ENCODE measurements at regions not wholly inside any gene's neighbourhood (a gene's known extent, or its start where the extent isn't known, plus 50 kb on each side); places are given as distances from the start of the nearest gene placed in this dataset.

DNA sequence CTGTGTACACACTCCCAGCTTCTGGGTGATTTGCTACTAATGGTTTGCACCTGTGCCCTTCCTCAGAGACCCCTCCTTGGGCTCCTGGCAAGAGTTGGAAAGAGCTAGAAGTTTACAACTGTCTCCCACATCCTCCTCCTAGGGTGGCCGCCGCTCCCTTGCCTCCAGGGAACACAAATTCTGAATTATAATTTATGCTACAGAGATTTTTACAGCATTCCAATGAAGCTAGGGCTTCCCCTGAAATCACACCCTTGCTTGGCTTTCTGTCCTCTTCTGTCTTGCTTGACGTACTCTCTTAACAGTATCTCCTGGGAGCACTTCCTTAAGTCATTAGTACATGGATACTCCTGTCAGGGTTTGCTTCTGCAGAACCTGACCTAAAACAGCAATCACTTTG, 180.2 kb downstream of the KCNA5 start:
- H3K27me3 Mint-ChIP-seq (ENCODE audit: unreplicated experiment) = peaks cover 2% of the 10 kb centered on the region
- no peak overlapping the region for H3K27ac Mint-ChIP-seq (ENCODE audit: unreplicated experiment)
- H3K36me3 Mint-ChIP-seq (ENCODE audit: unreplicated experiment) = peaks cover 6% of the 10 kb centered on the region
- peaks cover 13% of the 10 kb centered on the region for H3K4me1 Mint-ChIP-seq (ENCODE audit: low read depth, unreplicated experiment)
- no peak for DNase-seq
- H3K9me3 Mint-ChIP-seq (ENCODE audit: unreplicated experiment) = peaks cover 9% of the 10 kb centered on the region
- TF ChIP-seq, protein P1, sequence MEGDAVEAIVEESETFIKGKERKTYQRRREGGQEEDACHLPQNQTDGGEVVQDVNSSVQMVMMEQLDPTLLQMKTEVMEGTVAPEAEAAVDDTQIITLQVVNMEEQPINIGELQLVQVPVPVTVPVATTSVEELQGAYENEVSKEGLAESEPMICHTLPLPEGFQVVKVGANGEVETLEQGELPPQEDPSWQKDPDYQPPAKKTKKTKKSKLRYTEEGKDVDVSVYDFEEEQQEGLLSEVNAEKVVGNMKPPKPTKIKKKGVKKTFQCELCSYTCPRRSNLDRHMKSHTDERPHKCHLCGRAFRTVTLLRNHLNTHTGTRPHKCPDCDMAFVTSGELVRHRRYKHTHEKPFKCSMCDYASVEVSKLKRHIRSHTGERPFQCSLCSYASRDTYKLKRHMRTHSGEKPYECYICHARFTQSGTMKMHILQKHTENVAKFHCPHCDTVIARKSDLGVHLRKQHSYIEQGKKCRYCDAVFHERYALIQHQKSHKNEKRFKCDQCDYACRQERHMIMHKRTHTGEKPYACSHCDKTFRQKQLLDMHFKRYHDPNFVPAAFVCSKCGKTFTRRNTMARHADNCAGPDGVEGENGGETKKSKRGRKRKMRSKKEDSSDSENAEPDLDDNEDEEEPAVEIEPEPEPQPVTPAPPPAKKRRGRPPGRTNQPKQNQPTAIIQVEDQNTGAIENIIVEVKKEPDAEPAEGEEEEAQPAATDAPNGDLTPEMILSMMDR (IDR thresholded peaks at IDR 0.05; ENCODE audit: partially characterized antibody, unreplicated experiment) = no peak
- H3K4me3 Mint-ChIP-seq (ENCODE audit: unreplicated experiment) = no peak overlapping the region

DNA sequence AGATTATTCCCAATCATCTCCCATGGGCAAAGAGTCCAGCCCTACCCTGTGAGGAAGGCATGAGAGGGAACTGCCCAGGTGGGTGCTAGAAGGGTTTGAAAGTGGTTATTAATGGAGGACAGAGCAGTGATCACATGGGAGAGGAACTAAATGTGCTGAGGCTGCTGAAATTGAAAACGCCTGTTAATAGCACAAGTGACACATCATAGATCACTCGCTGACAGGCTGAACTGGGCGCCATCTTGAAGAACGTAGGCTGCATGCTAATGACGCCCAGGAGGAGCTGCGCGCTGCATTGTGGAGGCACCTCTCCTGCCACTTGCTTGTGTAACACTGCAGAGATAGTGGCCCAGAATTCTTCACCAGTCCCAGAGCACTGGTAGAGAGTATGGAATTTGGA, 182.9 kb downstream of the KCNA5 start:
- TF ChIP-seq, protein P1 (IDR thresholded peaks at IDR 0.05; ENCODE audit: partially characterized antibody, unreplicated experiment) = no peak
- peaks cover 7% of the 10 kb centered on the region for H3K4me1 Mint-ChIP-seq (ENCODE audit: low read depth, unreplicated experiment)
- peaks cover 9% of the 10 kb centered on the region for H3K9me3 Mint-ChIP-seq (ENCODE audit: unreplicated experiment)
- H3K27ac Mint-ChIP-seq (ENCODE audit: unreplicated experiment) = no peak overlapping the region
- DNase-seq = no peak
- peaks cover 8% of the 10 kb centered on the region for H3K36me3 Mint-ChIP-seq (ENCODE audit: unreplicated experiment)
- H3K4me3 Mint-ChIP-seq (ENCODE audit: unreplicated experiment) = no peak overlapping the region
- H3K27me3 Mint-ChIP-seq (ENCODE audit: unreplicated experiment) = peaks cover 2% of the 10 kb centered on the region

DNA sequence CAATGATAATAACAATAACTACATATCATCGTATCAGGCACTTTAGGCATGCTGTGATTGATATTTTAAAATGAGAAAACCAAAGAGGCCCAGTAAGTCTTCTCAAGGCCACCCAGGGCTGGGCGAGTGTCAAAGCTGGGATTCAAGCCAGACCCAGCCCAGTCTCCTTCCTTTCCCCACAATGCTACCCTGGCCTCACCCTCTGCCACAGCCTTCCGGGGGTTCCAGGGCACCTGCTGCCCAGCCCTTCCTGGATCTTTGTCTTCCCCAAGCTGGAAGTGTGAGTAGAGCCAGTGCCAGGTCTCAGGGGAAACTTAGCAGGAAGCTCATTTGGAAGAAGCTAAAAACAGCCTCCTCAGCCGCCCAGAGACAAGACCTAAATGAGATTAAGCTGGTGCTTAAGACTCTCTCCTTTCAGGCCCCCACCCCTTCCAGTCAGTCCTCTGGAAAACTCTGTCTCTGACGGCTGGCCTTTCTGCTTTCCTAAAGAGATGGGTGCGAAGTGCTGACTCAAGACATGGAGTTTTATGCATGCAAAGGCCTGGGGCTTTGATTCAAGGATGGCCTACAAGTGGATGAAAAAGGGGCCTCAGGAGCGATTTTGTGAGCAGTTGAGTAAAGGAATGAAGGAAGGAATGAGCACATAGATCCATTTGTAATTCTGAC, 184.2 kb downstream of the KCNA5 start:
- DNase-seq = no peak
- Mint-ChIP-seq H3K27me3 (ENCODE audit: unreplicated experiment) (peaks cover 6% of the 10 kb centered on the region), H3K4me3 (ENCODE audit: unreplicated experiment) (no peak overlapping the region), H3K27ac (ENCODE audit: unreplicated experiment) (no peak overlapping the region), H3K9me3 (ENCODE audit: unreplicated experiment) (peaks cover 6% of the 10 kb centered on the region), H3K36me3 (ENCODE audit: unreplicated experiment) (peaks cover 8% of the 10 kb centered on the region), H3K4me1 (ENCODE audit: low read depth, unreplicated experiment) (no peaks in the 10 kb centered on the region)
- TF ChIP-seq, protein P1 (IDR thresholded peaks at IDR 0.05; ENCODE audit: partially characterized antibody, unreplicated experiment) = no peak

DNA sequence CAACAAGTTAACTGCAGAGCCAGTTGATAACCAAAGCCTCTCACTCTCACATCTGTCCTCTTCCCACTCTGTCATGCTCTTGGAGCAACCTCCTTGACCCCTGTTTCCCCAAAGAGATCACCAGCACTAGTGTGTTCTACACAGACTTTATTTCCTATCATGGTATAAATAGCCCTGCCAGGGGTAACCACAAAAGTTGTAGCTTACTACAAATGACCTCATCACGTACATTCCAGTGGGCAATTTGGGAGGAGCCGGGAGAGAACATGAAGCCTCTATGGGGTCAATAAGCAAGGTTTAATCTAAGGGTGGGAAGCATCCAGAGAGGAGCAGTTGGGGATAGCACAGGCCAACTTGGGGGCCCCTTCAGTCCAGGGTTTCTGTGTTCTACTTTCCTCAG, 186.5 kb downstream of the KCNA5 start:
- Mint-ChIP-seq H3K4me3 (ENCODE audit: unreplicated experiment) (no peak overlapping the region), H3K36me3 (ENCODE audit: unreplicated experiment) (peaks cover 8% of the 10 kb centered on the region), H3K27me3 (ENCODE audit: unreplicated experiment) (peaks cover 6% of the 10 kb centered on the region), H3K4me1 (ENCODE audit: low read depth, unreplicated experiment) (no peaks in the 10 kb centered on the region), H3K27ac (ENCODE audit: unreplicated experiment) (no peak overlapping the region), H3K9me3 (ENCODE audit: unreplicated experiment) (peaks cover 6% of the 10 kb centered on the region)
- TF ChIP-seq, protein P1 (IDR thresholded peaks at IDR 0.05; ENCODE audit: partially characterized antibody, unreplicated experiment) = no peak
- no peak for DNase-seq

DNA sequence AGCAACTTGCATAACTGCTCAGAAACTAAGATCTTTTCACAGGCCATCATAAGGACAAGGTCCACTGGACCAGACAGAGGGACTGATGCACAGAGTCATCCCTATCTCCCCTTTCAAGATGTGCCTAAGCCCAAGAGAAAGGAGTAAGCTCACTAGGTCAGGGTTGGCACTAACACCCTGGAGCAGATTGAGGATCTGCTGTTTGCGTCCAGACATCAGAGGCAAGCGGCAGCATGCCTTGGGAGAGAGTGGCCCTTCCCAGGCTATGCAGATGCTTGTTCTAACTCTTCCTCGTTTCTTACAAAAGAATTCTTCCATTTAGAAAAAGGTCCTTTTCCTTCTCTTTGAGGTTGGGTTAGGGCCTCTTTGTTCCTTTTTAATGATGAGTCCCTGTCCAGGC, 187.2 kb downstream of the KCNA5 start:
- H3K4me1 Mint-ChIP-seq (ENCODE audit: low read depth, unreplicated experiment) = no peaks in the 10 kb centered on the region
- H3K27me3 Mint-ChIP-seq (ENCODE audit: unreplicated experiment) = peaks cover 4% of the 10 kb centered on the region
- no peak for DNase-seq
- peaks cover 5% of the 10 kb centered on the region for H3K9me3 Mint-ChIP-seq (ENCODE audit: unreplicated experiment)
- H3K36me3 Mint-ChIP-seq (ENCODE audit: unreplicated experiment) = peaks cover 8% of the 10 kb centered on the region
- no peak overlapping the region for H3K4me3 Mint-ChIP-seq (ENCODE audit: unreplicated experiment)
- TF ChIP-seq, protein P1 (IDR thresholded peaks at IDR 0.05; ENCODE audit: partially characterized antibody, unreplicated experiment) = no peak
- H3K27ac Mint-ChIP-seq (ENCODE audit: unreplicated experiment) = no peak overlapping the region

Data from glutamatergic neuron (in vitro differentiated cells).